ENCODE measurements at regions not wholly inside any gene's neighbourhood (a gene's known extent, or its start where the extent isn't known, plus 50 kb on each side); places are given as distances from the start of the nearest gene placed in this dataset.

DNA sequence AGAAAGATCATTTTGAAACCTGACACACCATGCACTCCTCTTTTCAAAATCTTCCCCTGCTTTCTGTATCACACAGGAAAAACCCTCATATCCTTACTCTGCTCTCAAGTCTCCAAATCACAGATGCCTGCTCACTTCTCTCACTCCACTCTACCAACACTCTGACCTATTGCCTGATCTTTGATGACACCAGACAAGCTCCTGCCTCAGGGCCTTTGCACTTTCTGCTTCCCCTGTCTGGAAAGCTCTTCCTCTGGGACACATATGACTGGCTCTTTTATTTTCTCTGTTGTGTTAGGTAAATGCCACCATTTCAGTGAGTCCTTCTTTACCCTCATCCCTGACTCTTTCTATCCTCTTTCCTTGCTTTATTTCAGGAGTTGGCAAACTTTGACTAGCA lies 1300.7 kb upstream of the ZEB2 start:
- TF ChIP-seq CTCF (conservative IDR thresholded peaks at IDR 0.05; ENCODE audit: low read depth in 2 of 2) (no peak), EZH2 (IDR thresholded peaks at IDR 0.05; ENCODE audit: low read depth, unreplicated experiment) (no peak), POLR2AphosphoS5 (IDR thresholded peaks at IDR 0.05; ENCODE audit: low read depth) (no peak), EZH2phosphoT487 (IDR thresholded peaks at IDR 0.05; ENCODE audit: unreplicated experiment) (no peak), REST (IDR thresholded peaks at IDR 0.05; ENCODE audit: unreplicated experiment) (no peak)

Data from GM23338 (cell line).